ENCODE measurements at regions not wholly inside any gene's neighbourhood (a gene's known extent, or its start where the extent isn't known, plus 50 kb on each side); places are given as distances from the start of the nearest gene placed in this dataset.

GRCh38 chr17:15129986-15130385, 135.1 kb downstream of the PMP22 start:
- intact Hi-C loops (cut with DNase I), result no loop called here
- 29% methylated on average over 3 of the region's 3 CpGs for WGBS (ENCODE audit: insufficient coverage, low coverage, low lambda C conversion rate, missing lambda C conversion rate)
- Histone ChIP-seq H3K27me3 (no peaks in the 10 kb centered on the region), H3K4me3 (no peak overlapping the region), H3K27ac (no peak overlapping the region), H3K9me3 (no peaks in the 10 kb centered on the region), H3K4me1 (no peaks in the 10 kb centered on the region), H3K36me3 (no peaks in the 10 kb centered on the region)
- TF ChIP-seq CTCF (IDR thresholded peaks at IDR 0.05), result no peak
- no peak for TF ChIP-seq POLR2A (IDR thresholded peaks at IDR 0.05)
- ATAC-seq, result no peak
- DNase-seq, result no peak

GRCh38 chr17:15124746-15125145, 140.4 kb downstream of the PMP22 start:
- DNase-seq, result no peak
- TF ChIP-seq POLR2A (IDR thresholded peaks at IDR 0.05) (no peak), CTCF (IDR thresholded peaks at IDR 0.05) (no peak)
- intact Hi-C loops (cut with DNase I), result no loop called here
- ATAC-seq, result no peak
- Histone ChIP-seq H3K9me3 (no peaks in the 10 kb centered on the region), H3K27me3 (no peaks in the 10 kb centered on the region), H3K36me3 (no peaks in the 10 kb centered on the region), H3K27ac (no peak overlapping the region), H3K4me1 (no peaks in the 10 kb centered on the region), H3K4me3 (no peak overlapping the region)
- 25% methylated on average over 1 of the region's 1 CpG for WGBS (ENCODE audit: insufficient coverage, low coverage, low lambda C conversion rate, missing lambda C conversion rate)

- DNase-seq (no peak), ATAC-seq (no peak)
- Histone ChIP-seq H3K9me3 (no peaks in the 10 kb centered on the region), H3K27ac (no peak overlapping the region), H3K27me3 (no peaks in the 10 kb centered on the region), H3K36me3 (no peaks in the 10 kb centered on the region), H3K4me1 (no peaks in the 10 kb centered on the region), H3K4me3 (no peak overlapping the region)
- TF ChIP-seq POLR2A (IDR thresholded peaks at IDR 0.05) (no peak), CTCF (IDR thresholded peaks at IDR 0.05) (no peak)
- intact Hi-C loops (cut with DNase I), result no loop called here
- WGBS (ENCODE audit: insufficient coverage, low coverage, low lambda C conversion rate, missing lambda C conversion rate), result 43% methylated on average over 2 of the region's 2 CpGs
Measured at GRCh38 chr17:15124264-15124595, 140.9 kb downstream of the PMP22 start.

GRCh38 chr17:15123593-15124263, 141.4 kb downstream of the PMP22 start:
- Histone ChIP-seq H3K27ac (no peak overlapping the region), H3K9me3 (no peaks in the 10 kb centered on the region), H3K27me3 (no peaks in the 10 kb centered on the region), H3K36me3 (no peaks in the 10 kb centered on the region), H3K4me1 (no peaks in the 10 kb centered on the region), H3K4me3 (no peak overlapping the region)
- DNase-seq (no peak), ATAC-seq (no peak)
- TF ChIP-seq CTCF (IDR thresholded peaks at IDR 0.05), result no peak
- no peak for TF ChIP-seq POLR2A (IDR thresholded peaks at IDR 0.05)
- 51% methylated on average over 3 of the region's 5 CpGs for WGBS (ENCODE audit: insufficient coverage, low coverage, low lambda C conversion rate, missing lambda C conversion rate)
- intact Hi-C loops (cut with DNase I), result no loop called here

GRCh38 chr17:15122857-15123256, 142.3 kb downstream of the PMP22 start:
- DNase-seq, result no peak
- no peak for ATAC-seq
- H3K4me3 ChIP-seq, result no peak overlapping the region
- no peaks in the 10 kb centered on the region for H3K36me3 ChIP-seq
- H3K4me1 ChIP-seq, result no peaks in the 10 kb centered on the region
- intact Hi-C loops (cut with DNase I), result no loop called here
- TF ChIP-seq POLR2A (IDR thresholded peaks at IDR 0.05) (no peak), CTCF (IDR thresholded peaks at IDR 0.05) (no peak)
- no peak overlapping the region for H3K27ac ChIP-seq
- WGBS (ENCODE audit: insufficient coverage, low coverage, low lambda C conversion rate, missing lambda C conversion rate), result 40% methylated on average over 4 of the region's 4 CpGs
- H3K9me3 ChIP-seq, result no peaks in the 10 kb centered on the region
- no peaks in the 10 kb centered on the region for H3K27me3 ChIP-seq

Data from right lobe of liver (tissue), 6 donors.